Spleen (tissue), 11 donors: ENCODE measurements at regions not wholly inside any gene's neighbourhood (a gene's known extent, or its start where the extent isn't known, plus 50 kb on each side); places are given as distances from the start of the nearest gene placed in this dataset.

ENCODE experiments used
- DNase-seq: peaks from one replicate; pipeline ENCODE4 v3.0.0-alpha.2; 2020
- H3K27ac ChIP-seq, 8 donors: fragments of 200-600 bp; sonication (generic) in 7 of 8; 1 replicate in 4 of 8; 2 replicates in 4 of 8; pipeline versions ENCODE4 v1.5.0 to v1.8.0; 2016 to 2021; ENCODE audit warnings: inconsistent platforms in 4 of 8, mild to moderate bottlenecking in 4 of 8, moderate library complexity in 1 of 8
- H3K27me3 ChIP-seq, 7 donors: fragments of 200-600 bp; sonication (generic) in 6 of 7; replicated peaks in 1 of 7; 1 replicate in 4 of 7; 2 replicates in 3 of 7; pipeline versions ENCODE4 v1.5.0 to v1.8.0; 2016 to 2021; ENCODE audit warnings: inconsistent platforms in 3 of 7, mild to moderate bottlenecking in 1 of 7
- H3K36me3 ChIP-seq, 6 donors: fragments of 200-600 bp; sonication (generic) in 5 of 6; 1 replicate in 4 of 6; 2 replicates in 2 of 6; pipeline versions ENCODE4 v1.5.0 to v1.8.0; 2016 to 2021; ENCODE audit warnings: inconsistent platforms in 2 of 6
- H3K4me1 ChIP-seq, 6 donors: fragments of 200-600 bp; sonication (generic) in 5 of 6; 1 replicate in 3 of 6; 2 replicates in 3 of 6; pipeline versions ENCODE4 v1.5.0 to v1.8.0; 2016 to 2021; ENCODE audit warnings: inconsistent platforms in 3 of 6
- H3K4me3 ChIP-seq, 8 donors: fragments of 200-600 bp; sonication (generic) in 7 of 8; 1 replicate in 4 of 8; 2 replicates in 4 of 8; pipeline versions ENCODE4 v1.5.0 to v1.8.0; 2016 to 2021; ENCODE audit warnings: inconsistent platforms in 4 of 8, mild to moderate bottlenecking in 4 of 8, moderate library complexity in 2 of 8
- H3K9me3 ChIP-seq, 8 donors: fragments of 200-600 bp; sonication (generic) in 7 of 8; 1 replicate in 4 of 8; 2 replicates in 4 of 8; pipeline versions ENCODE4 v1.5.0 to v1.8.0; 2016 to 2021; ENCODE audit warnings: inconsistent platforms in 4 of 8
- CTCF ChIP-seq, 11 experiments: fragments of 200-600 bp in 7 of 11; fragments of 450-650 bp in 4 of 11; sonication (generic) in 4 of 11; IDR thresholded peaks in 8 of 11; conservative IDR thresholded peaks in 3 of 11; 1 replicate in 7 of 11; 2 replicates in 4 of 11; pipeline versions ENCODE4 v1.4.0 to v1.8.0; 2016 to 2021; ENCODE audit warnings: antibody characterized with exemption in 11 of 11, inconsistent platforms in 4 of 11, mild to moderate bottlenecking in 1 of 11
- POLR2A ChIP-seq, 3 donors: fragments of 450-650 bp; IDR thresholded peaks; one replicate each; pipeline ENCODE4 v1.5.1; 2017; ENCODE audit warnings: antibody characterized with exemption in 3 of 3, mild to moderate bottlenecking in 1 of 3
- POLR2AphosphoS5 ChIP-seq, 3 donors: sonication (generic); formaldehyde crosslinking; IDR thresholded peaks; one replicate each; pipeline ENCODE4 v1.5.1; 2017; ENCODE audit warnings: antibody characterized with exemption in 3 of 3
- WGBS, 5 donors: extraction: QIAGEN DNeasy Blood & Tissue Kit in 3 of 5; methylation state at CpG; one replicate each; pipeline versions ENCODE4 v1.1.5 to v1.1.7; 2013 to 2018; 5-methylcytosine and 5-hydroxymethylcytosine counted together
- intact Hi-C: fragments of 100-400 bp; cut with DNase I; formaldehyde crosslinking; loops from one replicate; pipeline ENCODE4 v1.15.0; 2023; ENCODE audit warnings: low total_unique reads
- donor health status: healthy with polysubstance abuse.
- donor health status: DM: no; HTN: no; CAD: no; lungs with moderate emphysema.
- donor health status: DM: no; HTN: no; CAD: no.
- donor health status: Bipolar disorder and iron deficiency.
- donor health status: healthy.
- donor health status: DM: no; HTN: no; CAD: no.
- donor health status: DM: yes; HTN: yes; CAD: no.

GRCh38 chr3:94794563-94794962, 731.7 kb downstream of the NSUN3 start:
- H3K27me3 ChIP-seq: no peaks in the 10 kb centered on the region
- no peaks in the 10 kb centered on the region for H3K4me1 ChIP-seq
- H3K27ac ChIP-seq: no peak overlapping the region
- intact Hi-C loops: no loop called here
- no peak for DNase-seq
- H3K36me3 ChIP-seq: no peaks in the 10 kb centered on the region
- TF ChIP-seq CTCF (IDR thresholded peaks at IDR 0.05 in 8 of 11, conservative IDR thresholded peaks at IDR 0.05 in 3 of 11): no peak
- TF ChIP-seq POLR2A (IDR thresholded peaks at IDR 0.05): no peak
- no peak for TF ChIP-seq POLR2AphosphoS5 (IDR thresholded peaks at IDR 0.05)
- H3K4me3 ChIP-seq: no peak overlapping the region
- H3K9me3 ChIP-seq: peaks cover 0 to 12% (median 0%) of the 10 kb centered on the region in 8 donors

GRCh38 chr3:94799420-94800060, 736.7 kb downstream of the NSUN3 start:
- DNase-seq: no peak
- Histone ChIP-seq H3K27ac (no peak overlapping the region), H3K36me3 (no peaks in the 10 kb centered on the region), H3K4me3 (no peak overlapping the region), H3K9me3 (peaks cover 0 to 7% (median 0%) of the 10 kb centered on the region in 8 donors), H3K4me1 (no peaks in the 10 kb centered on the region), H3K27me3 (no peaks in the 10 kb centered on the region)
- TF ChIP-seq POLR2A (IDR thresholded peaks at IDR 0.05): no peak
- TF ChIP-seq CTCF (IDR thresholded peaks at IDR 0.05 in 8 of 11, conservative IDR thresholded peaks at IDR 0.05 in 3 of 11): no peak
- no peak for TF ChIP-seq POLR2AphosphoS5 (IDR thresholded peaks at IDR 0.05)
- WGBS, 5 donors: 64 to 85% (median 83%) methylated on average over 1 of the region's 1 CpG
- intact Hi-C loops: no loop called here

GRCh38 chr3:94811836-94812235, 749.0 kb downstream of the NSUN3 start:
- H3K9me3 ChIP-seq: no peaks in the 10 kb centered on the region
- no peak for DNase-seq
- no peak overlapping the region for H3K27ac ChIP-seq
- WGBS, 5 donors: 74 to 82% (median 77%) methylated on average over 2 of the region's 2 CpGs
- no peaks in the 10 kb centered on the region for H3K36me3 ChIP-seq
- TF ChIP-seq CTCF (IDR thresholded peaks at IDR 0.05 in 8 of 11, conservative IDR thresholded peaks at IDR 0.05 in 3 of 11) (no peak), POLR2A (IDR thresholded peaks at IDR 0.05) (no peak), POLR2AphosphoS5 (IDR thresholded peaks at IDR 0.05) (no peak)
- intact Hi-C loops: no loop called here
- no peaks in the 10 kb centered on the region for H3K4me1 ChIP-seq
- H3K4me3 ChIP-seq: no peak overlapping the region
- no peaks in the 10 kb centered on the region for H3K27me3 ChIP-seq

- WGBS, 5 donors: 62 to 78% (median 71%) methylated on average over 1 of the region's 1 CpG
- Histone ChIP-seq H3K4me1 (no peaks in the 10 kb centered on the region), H3K9me3 (peaks cover 0 to 8% (median 0%) of the 10 kb centered on the region in 8 donors), H3K36me3 (no peaks in the 10 kb centered on the region), H3K27me3 (no peaks in the 10 kb centered on the region), H3K4me3 (no peak overlapping the region), H3K27ac (no peak overlapping the region)
- TF ChIP-seq POLR2A (IDR thresholded peaks at IDR 0.05): no peak
- no peak for TF ChIP-seq CTCF (IDR thresholded peaks at IDR 0.05 in 8 of 11, conservative IDR thresholded peaks at IDR 0.05 in 3 of 11)
- no peak for TF ChIP-seq POLR2AphosphoS5 (IDR thresholded peaks at IDR 0.05)
- intact Hi-C loops: no loop called here
- no peak for DNase-seq
These were observed 758.4 kb downstream of the NSUN3 start for GRCh38 chr3:94821241-94821640.
